H1 (cell line): ENCODE measurements at regions not wholly inside any gene's neighbourhood (a gene's known extent, or its start where the extent isn't known, plus 50 kb on each side); places are given as distances from the start of the nearest gene placed in this dataset.

Source experiments
- CTCF ChIA-PET: fragments of 300-600 bp; sonication (Branson Sonifier 250); formaldehyde crosslinking; loops from one replicate; lab custom pipeline; 2021; ENCODE audit not compliant: partially characterized antibody; lab: Charles Lee
- POLR2A ChIA-PET: fragments of 300-600 bp; sonication (Branson Sonifier 250); formaldehyde crosslinking; loops from one replicate; lab custom pipeline; 2021; ENCODE audit warnings: inconsistent platforms; ENCODE audit not compliant: partially characterized antibody; lab: Charles Lee
- DNase-seq, 2 experiments: peaks; one replicate each; pipeline versions ENCODE4 v3.0.0 to v3.0.0-alpha.2; 2010 to 2022; ENCODE audit warnings: low spot score in 2 of 2, low read depth in 1 of 2, mixed read lengths in 1 of 2
- FAIRE-seq: peaks from 2 replicates; lab custom pipeline; 2011; peaks lifted over from hg19 to GRCh38; lab: Jason Lieb, UNC
- H2AFZ ChIP-seq: 2 replicates; pipeline ENCODE4 v1.8.1; 2012; ENCODE audit warnings: low read length, inconsistent platforms
- H2AK5ac ChIP-seq: 2 replicates; pipeline ENCODE4 v1.6.1; 2013; ENCODE audit warnings: low read depth, low read length
- H2BK120ac ChIP-seq: replicated peaks from 2 replicates; pipeline ENCODE3; 2013; ENCODE audit warnings: low read depth, low read length, inconsistent platforms
- H2BK12ac ChIP-seq: 2 replicates; pipeline ENCODE4 v1.6.1; 2013; ENCODE audit warnings: low read depth, low read length
- H2BK15ac ChIP-seq: 2 replicates; pipeline ENCODE4 v1.6.1; 2013; ENCODE audit warnings: low read length
- H2BK20ac ChIP-seq: 2 replicates; pipeline ENCODE4 v1.6.1; 2013; ENCODE audit warnings: low read length
- H2BK5ac ChIP-seq: 2 replicates; pipeline ENCODE4 v1.6.1; 2013; ENCODE audit warnings: low read depth, low read length
- H3K14ac ChIP-seq: 2 replicates; pipeline ENCODE4 v1.6.1; 2013; ENCODE audit warnings: inconsistent platforms; ENCODE audit not compliant: insufficient read length
- H3K18ac ChIP-seq: 2 replicates; pipeline ENCODE4 v1.6.1; 2013; ENCODE audit warnings: low read length; ENCODE audit errors: extremely low read depth
- H3K23ac ChIP-seq: 2 replicates; pipeline ENCODE4 v1.6.1; 2013; ENCODE audit warnings: inconsistent platforms; ENCODE audit not compliant: insufficient read length
- H3K23me2 ChIP-seq: 2 replicates; pipeline ENCODE4 v1.6.1; 2013; ENCODE audit warnings: low read depth, low read length
- H3K27ac ChIP-seq: 2 replicates; pipeline ENCODE4 v1.6.1; 2011; ENCODE audit warnings: low read depth, low read length, inconsistent platforms
- H3K27me3 ChIP-seq, 4 experiments: replicated peaks in 1 of 4; 1 replicate in 1 of 4; 2 replicates in 3 of 4; pipeline versions ENCODE4 v1.6.1 to v1.8.1; 2011 to 2013; ENCODE audit warnings: low read length in 3 of 4, mild to moderate bottlenecking in 3 of 4, inconsistent platforms in 2 of 4, mixed read lengths in 2 of 4, moderate library complexity in 1 of 4; ENCODE audit not compliant: control insufficient read depth in 3 of 4, insufficient read depth in 3 of 4; ENCODE audit errors: extremely low read depth in 1 of 4
- H3K36me3 ChIP-seq, 4 experiments: 2 replicates each; pipeline versions ENCODE4 v1.6.1 to v1.8.1; 2011 to 2013; ENCODE audit warnings: mild to moderate bottlenecking in 4 of 4, low read length in 3 of 4, moderate library complexity in 2 of 4, control low read depth in 1 of 4, inconsistent platforms in 1 of 4; ENCODE audit not compliant: insufficient read depth in 4 of 4, control insufficient read depth in 2 of 4
- H3K4ac ChIP-seq: replicated peaks from 2 replicates; pipeline ENCODE3; 2013; ENCODE audit warnings: low read length, low read depth, mixed read lengths, inconsistent platforms; ENCODE audit not compliant: insufficient read length
- H3K4me1 ChIP-seq, 4 experiments: replicated peaks in 1 of 4; 1 replicate in 1 of 4; 2 replicates in 3 of 4; pipeline versions ENCODE4 v1.6.1 to v1.8.1; 2011 to 2013; ENCODE audit warnings: low read length in 3 of 4, inconsistent platforms in 2 of 4, mixed read lengths in 1 of 4; ENCODE audit not compliant: insufficient read depth in 4 of 4, control insufficient read depth in 3 of 4
- H3K4me2 ChIP-seq, 2 experiments: 2 replicates each; pipeline versions ENCODE4 v1.6.1 to v1.8.1; 2011 to 2013; ENCODE audit warnings: low read depth in 2 of 2, low read length in 2 of 2, control low read depth in 1 of 2, inconsistent platforms in 1 of 2, mild to moderate bottlenecking in 1 of 2; ENCODE audit not compliant: insufficient read depth in 1 of 2
- H3K4me3 ChIP-seq, 4 experiments: fragments of 200-600, 300-600 bp in 1 of 4; sonication (generic), shearing (Covaris generic), sonication (Bioruptor Twin) in 1 of 4; 2 replicates each; pipeline versions ENCODE4 v1.5.1 to v1.8.1; 2011 to 2016; ENCODE audit warnings: low read length in 4 of 4, low read depth in 3 of 4, control low read depth in 2 of 4, inconsistent platforms in 2 of 4, mild to moderate bottlenecking in 2 of 4, mixed read lengths in 1 of 4, moderate library complexity in 1 of 4; ENCODE audit not compliant: insufficient read depth in 2 of 4; ENCODE audit errors: extremely low read depth in 1 of 4
- H3K56ac ChIP-seq: replicated peaks from 2 replicates; pipeline ENCODE3; 2013; ENCODE audit warnings: low read depth, mild to moderate bottlenecking, mixed read lengths, low read length, inconsistent platforms; ENCODE audit not compliant: insufficient read length
- H3K79me1 ChIP-seq: 2 replicates; pipeline ENCODE4 v1.6.1; 2013; ENCODE audit warnings: low read depth, low read length, control low read depth
- H3K79me2 ChIP-seq, 2 experiments: 2 replicates each; pipeline versions ENCODE4 v1.6.1 to v1.8.1; 2012 to 2013; ENCODE audit warnings: low read length in 2 of 2, mild to moderate bottlenecking in 2 of 2, inconsistent platforms in 1 of 2; ENCODE audit not compliant: insufficient read depth in 2 of 2, control insufficient read depth in 1 of 2
- H3K9ac ChIP-seq, 4 experiments: replicated peaks in 1 of 4; 1 replicate in 1 of 4; 2 replicates in 3 of 4; pipeline versions ENCODE4 v1.6.1 to v1.8.1; 2011 to 2013; ENCODE audit warnings: low read depth in 3 of 4, low read length in 3 of 4, control low read depth in 2 of 4, mild to moderate bottlenecking in 2 of 4, moderate library complexity in 2 of 4, inconsistent platforms in 1 of 4; ENCODE audit errors: extremely low read depth in 1 of 4
- H3K9me3 ChIP-seq, 2 experiments: 2 replicates each; pipeline versions ENCODE4 v1.6.1 to v1.8.1; 2012 to 2013; ENCODE audit warnings: mild to moderate bottlenecking in 2 of 2, moderate library complexity in 2 of 2, control low read depth in 1 of 2, inconsistent platforms in 1 of 2, low read depth in 1 of 2, low read length in 1 of 2, mixed read lengths in 1 of 2; ENCODE audit not compliant: insufficient read depth in 2 of 2
- H4K20me1 ChIP-seq, 2 experiments: replicated peaks in 1 of 2; 2 replicates each; pipeline versions ENCODE3 to v1.8.1; 2011 to 2013; ENCODE audit warnings: inconsistent platforms in 2 of 2, low read length in 2 of 2, mild to moderate bottlenecking in 1 of 2; ENCODE audit not compliant: insufficient read depth in 2 of 2, control insufficient read depth in 1 of 2
- H4K5ac ChIP-seq: 2 replicates; pipeline ENCODE4 v1.6.1; 2013; ENCODE audit warnings: low read length, low read depth, mixed read lengths, inconsistent platforms; ENCODE audit not compliant: insufficient read length
- H4K8ac ChIP-seq: 2 replicates; pipeline ENCODE4 v1.8.0; 2013; ENCODE audit warnings: mild to moderate bottlenecking, moderate library complexity, low read length, inconsistent platforms; ENCODE audit not compliant: insufficient read depth; ENCODE audit errors: extremely low read depth
- H4K91ac ChIP-seq: replicated peaks from 2 replicates; pipeline ENCODE3; 2013; ENCODE audit warnings: low read length, mixed read lengths, inconsistent platforms; ENCODE audit not compliant: insufficient read length
- CHD2 ChIP-seq: IDR thresholded peaks from 2 replicates; pipeline ENCODE4 v1.6.1; 2012; ENCODE audit warnings: low read length, improper control_type of control experiment
- PHF8 ChIP-seq: fragments of 200-600 bp; sonication (generic); conservative IDR thresholded peaks from 2 replicates; pipeline ENCODE4 v1.7.1; 2012; ENCODE audit warnings: low read depth, mild to moderate bottlenecking, inconsistent platforms, low read length, moderate library complexity
- SAP30 ChIP-seq: fragments of 300-600 bp; sonication (generic); IDR thresholded peaks from 2 replicates; pipeline ENCODE4 v1.7.1; 2012; ENCODE audit warnings: low read length, moderate library complexity, mild to moderate bottlenecking, inconsistent platforms; ENCODE audit not compliant: insufficient read depth, insufficient replicate concordance
- WGBS, 2 experiments: shearing (Covaris generic) in 1 of 2; methylation state at CpG; one replicate each; pipeline versions ENCODE4 v1.1.6 to v1.1.7; 2013 to 2015; ENCODE audit warnings: low lambda C conversion rate in 2 of 2, mixed read lengths in 2 of 2, inconsistent platforms in 1 of 2, low coverage in 1 of 2, missing lambda C conversion rate in 1 of 2; ENCODE audit not compliant: insufficient replicate concordance in 2 of 2, insufficient coverage in 1 of 2, insufficient read length in 1 of 2; ENCODE audit errors: extremely low coverage in 1 of 2, missing lambda C conversion rate in 1 of 2; 5-methylcytosine and 5-hydroxymethylcytosine counted together

DNA sequence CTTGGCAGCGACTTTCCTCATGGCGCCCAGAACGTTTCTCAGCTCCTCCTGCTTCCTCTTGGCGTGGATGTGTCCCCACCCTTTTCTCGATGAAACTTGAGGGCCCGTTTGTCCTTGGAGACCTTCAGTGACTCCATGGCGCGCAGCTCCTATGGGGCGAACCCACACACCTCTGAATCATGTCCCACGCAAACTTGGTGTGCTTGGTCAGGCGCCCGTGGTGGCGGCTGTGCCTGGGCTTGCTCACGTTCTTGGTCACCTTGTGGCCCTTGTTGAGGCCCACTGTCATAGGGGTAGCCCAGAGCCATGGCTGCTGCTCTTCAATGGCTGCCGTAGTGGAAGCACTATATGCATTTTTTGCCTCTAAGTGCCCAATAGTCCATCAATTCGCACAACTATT, 117.5 kb upstream of the FOXP2 start:
- no peaks in the 10 kb centered on the region for H4K20me1 ChIP-seq
- no peak overlapping the region for H3K23ac ChIP-seq
- H3K27ac ChIP-seq = no peak overlapping the region
- H4K8ac ChIP-seq = no peak overlapping the region
- H4K5ac ChIP-seq = no peak overlapping the region
- no peaks in the 10 kb centered on the region for H3K27me3 ChIP-seq
- POLR2A ChIA-PET = no interaction called here
- H3K79me2 ChIP-seq = no peaks in the 10 kb centered on the region
- H4K91ac ChIP-seq = no peak overlapping the region
- H3K9ac ChIP-seq = no peak overlapping the region
- no peaks in the 10 kb centered on the region for H3K79me1 ChIP-seq
- no peak overlapping the region for H3K4me2 ChIP-seq
- H3K23me2 ChIP-seq = no peaks in the 10 kb centered on the region; the same call in 1 of the 2 replicates
- H3K4ac ChIP-seq = no peak overlapping the region
- H3K4me1 ChIP-seq = no peaks in the 10 kb centered on the region
- no peak overlapping the region for H2BK20ac ChIP-seq
- no peak overlapping the region for H3K18ac ChIP-seq
- WGBS, 2 experiments = 92% methylated on average over 16 of the region's 16 CpGs; no CpG with 5 or more reads in 1 of the 2 experiments
- no peak overlapping the region for H2AK5ac ChIP-seq
- H3K14ac ChIP-seq = no peak overlapping the region
- DNase-seq (no peak), FAIRE-seq (no peak)
- H2BK12ac ChIP-seq = no peak overlapping the region
- no peaks in the 10 kb centered on the region for H3K9me3 ChIP-seq
- no peak overlapping the region for H3K4me3 ChIP-seq
- H2BK5ac ChIP-seq = no peak overlapping the region
- H2BK15ac ChIP-seq = no peak overlapping the region
- H3K36me3 ChIP-seq = no peaks in the 10 kb centered on the region
- H3K56ac ChIP-seq = no peak overlapping the region
- no peak overlapping the region for H2BK120ac ChIP-seq
- no peak overlapping the region for H2AFZ ChIP-seq
- CTCF ChIA-PET = no interaction called here
- TF ChIP-seq PHF8 = no peak
- no peak for TF ChIP-seq SAP30
- TF ChIP-seq CHD2 = no peak
